Sigmoid colon (tissue), 6 donors: ENCODE measurements at regions not wholly inside any gene's neighbourhood (a gene's known extent, or its start where the extent isn't known, plus 50 kb on each side); places are given as distances from the start of the nearest gene placed in this dataset.

Experiments
- DNase-seq: peaks from one replicate; pipeline ENCODE4 v3.0.0-alpha.2; 2019
- H3K27ac ChIP-seq, 4 donors: fragments of 200-600 bp; sonication (generic); one replicate each; pipeline ENCODE4 v1.5.1; 2016 to 2019; ENCODE audit warnings: mild to moderate bottlenecking in 1 of 4
- H3K27me3 ChIP-seq, 3 donors: fragments of 200-600 bp; sonication (generic); one replicate each; pipeline ENCODE4 v1.5.1; 2019; ENCODE audit warnings: mild to moderate bottlenecking in 1 of 3
- H3K36me3 ChIP-seq, 4 donors: fragments of 200-600 bp; sonication (generic); one replicate each; pipeline ENCODE4 v1.5.1; 2016 to 2019
- H3K4me1 ChIP-seq, 4 donors: fragments of 200-600 bp; sonication (generic); one replicate each; pipeline ENCODE4 v1.5.1; 2017 to 2019
- H3K4me3 ChIP-seq, 4 donors: fragments of 200-600 bp; sonication (generic); one replicate each; pipeline ENCODE4 v1.5.1; 2017 to 2019; ENCODE audit warnings: mild to moderate bottlenecking in 2 of 4, moderate library complexity in 1 of 4
- H3K9me3 ChIP-seq, 4 donors: fragments of 200-600 bp in 3 of 4; sonication (generic) in 3 of 4; one replicate each; pipeline versions ENCODE4 v1.5.1 to v1.6.1; 2013 to 2019
- CTCF ChIP-seq, 4 experiments: fragments of 450-650 bp in 3 of 4; fragments of 200-600 bp in 1 of 4; IDR thresholded peaks; one replicate each; pipeline ENCODE4 v1.5.1; 2016 to 2019; ENCODE audit warnings: antibody characterized with exemption in 4 of 4, mild to moderate bottlenecking in 3 of 4, moderate library complexity in 2 of 4
- EP300 ChIP-seq, 4 donors: sonication (generic); formaldehyde crosslinking; IDR thresholded peaks; one replicate each; pipeline ENCODE4 v1.6.1; 2017; ENCODE audit warnings: antibody characterized with exemption in 4 of 4
- POLR2A ChIP-seq, 2 donors: fragments of 450-650 bp; IDR thresholded peaks; one replicate each; pipeline ENCODE4 v1.6.1; 2016; ENCODE audit warnings: antibody characterized with exemption in 2 of 2, mild to moderate bottlenecking in 2 of 2, moderate library complexity in 2 of 2
- POLR2AphosphoS5 ChIP-seq, 4 donors: sonication (generic); formaldehyde crosslinking; IDR thresholded peaks; one replicate each; pipeline ENCODE4 v1.6.1; 2017; ENCODE audit warnings: antibody characterized with exemption in 4 of 4
- WGBS, 2 donors: extraction: QIAGEN DNeasy Blood & Tissue Kit; methylation state at CpG; one replicate each; pipeline ENCODE4 v1.1.7; 2013; 5-methylcytosine and 5-hydroxymethylcytosine counted together
- intact Hi-C: fragments of 100-400 bp; cut with DNase I; formaldehyde crosslinking; loops from one replicate; pipeline ENCODE4 v1.15.1; 2023
- donor health status: healthy with polysubstance abuse.
- donor health status: healthy.

- intact Hi-C loops = no loop called here
- H3K36me3 ChIP-seq = no peaks in the 10 kb centered on the region
- no peaks in the 10 kb centered on the region for H3K27me3 ChIP-seq
- 72 to 78% methylated on average over 9 of the region's 9 CpGs for WGBS, 2 donors
- H3K9me3 ChIP-seq = no peaks in the 10 kb centered on the region
- no peak for DNase-seq
- H3K4me1 ChIP-seq = no peaks in the 10 kb centered on the region
- H3K27ac ChIP-seq = no peak overlapping the region
- TF ChIP-seq EP300 (IDR thresholded peaks at IDR 0.05) (no peak), CTCF (IDR thresholded peaks at IDR 0.05) (no peak), POLR2AphosphoS5 (IDR thresholded peaks at IDR 0.05) (no peak), POLR2A (IDR thresholded peaks at IDR 0.05) (no peak)
- H3K4me3 ChIP-seq = no peak overlapping the region
These were observed 91.2 kb upstream of the PARP11 start for GRCh38 chr12:3964439-3964838.

GRCh38 chr12:3962631-3963483, 89.7 kb upstream of the PARP11 start:
- TF ChIP-seq CTCF (IDR thresholded peaks at IDR 0.05) (no peak), POLR2AphosphoS5 (IDR thresholded peaks at IDR 0.05) (no peak)
- Histone ChIP-seq H3K4me1 (no peaks in the 10 kb centered on the region), H3K27me3 (no peaks in the 10 kb centered on the region), H3K9me3 (no peaks in the 10 kb centered on the region), H3K27ac (no peak overlapping the region), H3K36me3 (no peaks in the 10 kb centered on the region), H3K4me3 (no peak overlapping the region)
- intact Hi-C loops = no loop called here
- 58 to 74% methylated on average over 8 of the region's 8 CpGs for WGBS, 2 donors
- DNase-seq = no peak

DNA sequence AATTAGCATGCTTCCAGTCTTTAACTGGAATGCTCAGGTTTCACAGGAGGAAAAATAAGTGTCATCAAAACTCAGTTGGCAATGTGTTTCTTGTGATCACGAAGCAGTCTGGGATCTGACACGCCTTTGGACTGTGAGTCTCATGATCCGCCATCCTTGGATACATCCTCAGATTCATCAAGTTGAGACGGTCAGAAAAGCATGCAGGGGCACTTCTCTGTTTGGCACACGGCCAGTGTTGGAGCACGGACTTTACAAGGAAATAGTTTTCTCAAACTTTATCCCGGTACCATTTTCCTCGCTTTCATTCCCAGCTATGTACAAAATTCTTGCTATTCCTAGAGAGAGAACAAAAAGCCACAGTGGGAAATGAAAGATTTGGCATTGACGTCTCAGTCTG, 88.4 kb upstream of the PARP11 start:
- TF ChIP-seq CTCF (IDR thresholded peaks at IDR 0.05) = no peak
- TF ChIP-seq POLR2AphosphoS5 (IDR thresholded peaks at IDR 0.05) = no peak
- TF ChIP-seq POLR2A (IDR thresholded peaks at IDR 0.05) = no peak
- TF ChIP-seq EP300 (IDR thresholded peaks at IDR 0.05) = no peak
- WGBS, 2 donors = 66 to 72% methylated on average over 9 of the region's 9 CpGs
- H3K4me1 ChIP-seq = no peaks in the 10 kb centered on the region
- no peaks in the 10 kb centered on the region for H3K9me3 ChIP-seq
- H3K27me3 ChIP-seq = no peaks in the 10 kb centered on the region
- intact Hi-C loops = no loop called here
- DNase-seq = no peak
- H3K4me3 ChIP-seq = no peak overlapping the region
- H3K36me3 ChIP-seq = no peaks in the 10 kb centered on the region
- no peak overlapping the region for H3K27ac ChIP-seq

DNA sequence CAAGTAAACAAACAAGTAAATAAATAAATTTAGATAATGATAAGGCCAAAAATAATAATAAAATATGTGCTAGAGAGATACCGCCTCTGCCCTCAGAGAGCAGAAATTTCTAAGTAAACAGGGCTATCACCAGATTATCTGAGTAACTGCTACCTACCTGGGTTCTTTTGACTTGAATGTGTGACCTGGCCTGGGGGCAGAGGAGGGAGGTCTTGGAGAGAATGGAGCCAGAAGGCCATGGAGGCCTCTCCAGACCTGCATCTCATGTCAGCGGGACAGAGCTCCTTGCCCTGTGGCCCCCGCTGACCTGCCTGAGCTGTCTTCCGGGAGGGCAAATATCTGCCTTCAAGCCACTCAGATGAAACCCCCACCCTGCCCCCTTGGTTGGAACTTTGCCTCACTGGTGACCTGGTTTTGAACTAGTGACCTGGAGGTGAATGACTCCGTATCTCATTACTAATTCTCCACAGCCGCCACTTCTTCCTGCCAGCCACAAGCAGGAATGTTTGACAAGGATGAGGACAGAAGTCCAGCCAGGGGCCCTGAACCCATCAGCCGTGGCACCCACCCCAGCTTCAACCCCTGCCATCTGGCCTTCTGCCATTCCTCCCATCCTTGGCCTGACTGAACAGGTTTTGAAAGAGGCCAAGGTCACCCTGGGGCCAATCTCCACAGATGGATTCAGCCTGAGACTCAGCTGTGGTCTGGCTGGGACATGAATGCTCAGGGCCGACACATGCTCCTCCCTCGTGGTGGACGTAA, 86.8 kb upstream of the PARP11 start:
- 86 to 93% methylated on average over 10 of the region's 10 CpGs for WGBS, 2 donors
- Histone ChIP-seq H3K4me3 (no peak overlapping the region), H3K27me3 (no peaks in the 10 kb centered on the region), H3K36me3 (no peaks in the 10 kb centered on the region), H3K9me3 (no peaks in the 10 kb centered on the region), H3K4me1 (no peaks in the 10 kb centered on the region), H3K27ac (no peak overlapping the region)
- DNase-seq = no peak
- intact Hi-C loops = no loop called here
- TF ChIP-seq POLR2A (IDR thresholded peaks at IDR 0.05) = no peak
- no peak for TF ChIP-seq CTCF (IDR thresholded peaks at IDR 0.05)
- no peak for TF ChIP-seq POLR2AphosphoS5 (IDR thresholded peaks at IDR 0.05)
- no peak for TF ChIP-seq EP300 (IDR thresholded peaks at IDR 0.05)
